ENCODE measurements at regions not wholly inside any gene's neighbourhood (a gene's known extent, or its start where the extent isn't known, plus 50 kb on each side); places are given as distances from the start of the nearest gene placed in this dataset.

DNA sequence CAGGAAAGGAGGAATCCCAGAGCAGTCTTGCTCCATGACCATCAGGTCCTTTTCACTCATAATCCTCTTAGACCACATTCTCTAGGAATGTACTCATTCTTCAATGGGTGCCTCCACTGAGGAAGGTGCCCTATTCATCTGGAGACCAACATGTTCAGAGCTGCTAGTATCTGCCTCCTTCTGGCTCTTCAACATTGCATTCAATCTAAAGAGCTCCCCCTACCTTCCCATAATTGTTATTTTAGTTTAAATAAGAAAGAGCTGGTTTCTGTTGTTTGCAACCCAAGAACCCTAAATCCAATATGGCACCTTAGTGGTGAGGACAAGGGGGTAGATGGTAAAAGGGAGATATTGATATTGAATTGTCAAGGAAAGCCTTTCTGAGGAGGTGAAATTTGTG lies 67.6 kb downstream of the SCN11A start:
- no peak overlapping the region for H3K27ac Mint-ChIP-seq
- no peaks in the 10 kb centered on the region for H3K4me1 Mint-ChIP-seq
- H3K27me3 Mint-ChIP-seq = peaks cover 14% of the 10 kb centered on the region
- ChIA-PET POLR2A (no interaction called here), CTCF (interaction anchor here (1.1 kb wide), 1 partner anchor 16 kb away, joined by 4 read pairs; no protein-coding TSS in a partner anchor)
- no peak overlapping the region for H3K4me3 Mint-ChIP-seq
- DNase-seq = no peak
- H3K9me3 Mint-ChIP-seq = no peaks in the 10 kb centered on the region
- H3K36me3 Mint-ChIP-seq (ENCODE audit: low read depth) = no peaks in the 10 kb centered on the region

DNA sequence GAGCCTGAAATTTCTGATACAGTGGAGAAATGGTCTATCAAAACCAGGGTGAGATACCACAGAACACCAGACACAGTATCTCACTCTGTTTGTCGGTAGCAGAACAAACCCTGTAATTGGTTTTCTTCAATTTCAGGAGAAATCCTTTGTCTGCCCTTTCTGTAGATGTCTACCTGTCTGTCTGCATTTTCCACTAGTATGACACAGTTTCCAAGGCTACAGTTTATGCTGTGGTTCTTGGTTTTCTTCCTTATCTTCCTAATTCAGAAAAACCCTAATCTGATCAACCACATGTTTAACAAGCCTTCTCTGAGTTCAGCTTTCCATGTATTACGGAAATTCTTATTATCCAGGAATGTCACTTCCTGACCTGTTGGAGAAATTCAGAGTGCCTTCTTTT lies 70.8 kb downstream of the SCN11A start:
- POLR2A ChIA-PET = no interaction called here
- H3K4me1 Mint-ChIP-seq = no peaks in the 10 kb centered on the region

DNA sequence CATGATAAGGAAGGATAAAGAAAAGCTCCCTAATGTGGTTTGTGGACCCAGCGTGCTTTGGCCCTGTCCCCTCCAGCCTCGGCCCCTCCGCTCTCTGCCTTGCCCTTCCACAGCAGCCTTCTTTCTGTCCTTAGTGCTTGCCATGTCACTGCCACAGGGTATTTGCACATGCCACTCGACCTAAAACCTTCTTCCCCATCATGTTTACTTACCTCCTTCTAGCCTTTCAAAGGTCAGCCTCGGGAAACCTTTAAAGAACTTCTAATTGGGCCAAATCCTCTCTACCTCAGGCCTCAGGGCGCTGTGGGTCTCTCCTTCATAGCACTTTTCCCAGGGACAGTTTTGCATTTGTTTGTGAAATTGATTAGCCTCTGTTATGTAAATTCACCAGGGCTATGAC lies 73.0 kb downstream of the SCN11A start:
- ChIA-PET CTCF (no interaction called here), POLR2A (no interaction called here)
- DNase-seq = no peak
- Mint-ChIP-seq H3K4me3 (no peak overlapping the region), H3K4me1 (no peaks in the 10 kb centered on the region), H3K27ac (no peak overlapping the region), H3K27me3 (peaks cover 13% of the 10 kb centered on the region), H3K9me3 (no peaks in the 10 kb centered on the region), H3K36me3 (ENCODE audit: low read depth) (no peaks in the 10 kb centered on the region)

More for the DNA sequence above, 70.8 kb downstream of the SCN11A start:
- Mint-ChIP-seq H3K9me3 (no peaks in the 10 kb centered on the region), H3K27me3 (peaks cover 18% of the 10 kb centered on the region), H3K27ac (no peak overlapping the region), H3K36me3 (ENCODE audit: low read depth) (no peaks in the 10 kb centered on the region), H3K4me3 (no peak overlapping the region)
- CTCF ChIA-PET = no interaction called here
- DNase-seq = no peak

DNA sequence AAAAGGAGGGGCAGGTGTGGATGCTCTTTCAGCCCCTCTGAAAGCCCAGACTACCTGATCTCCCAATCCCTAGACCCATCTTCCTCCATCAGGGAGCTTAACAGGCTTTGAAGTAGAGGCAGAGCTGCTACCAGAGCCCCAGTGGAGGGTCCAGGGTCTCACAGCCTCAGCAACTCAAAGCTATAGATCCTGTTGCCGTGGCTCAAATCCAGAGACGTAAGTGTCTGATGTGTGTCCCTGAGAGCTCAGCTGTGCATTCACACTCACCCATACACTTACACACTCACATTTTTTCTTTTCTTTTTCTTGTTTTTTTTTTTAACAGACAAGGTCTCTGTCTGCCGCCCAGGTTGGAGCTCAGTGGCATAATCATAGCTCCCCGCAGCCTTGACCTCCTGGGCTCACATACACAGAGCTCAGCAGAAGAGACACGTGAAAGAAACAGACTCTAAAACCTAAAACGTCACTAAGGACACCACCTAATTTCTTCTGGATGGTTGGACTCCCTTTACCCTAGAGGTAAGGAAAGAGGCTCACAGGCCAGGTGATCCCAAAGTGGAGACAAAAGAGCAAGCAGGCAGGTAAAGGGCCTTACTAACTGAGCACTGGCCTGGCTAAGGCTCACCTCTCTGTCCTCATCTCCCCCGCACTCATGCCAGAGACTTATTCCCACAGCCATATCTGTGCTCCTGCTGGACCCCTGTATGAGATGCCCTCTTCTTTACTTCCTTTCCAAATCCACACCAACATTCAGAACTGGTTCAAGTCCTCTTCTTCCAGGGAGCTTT lies 80.7 kb downstream of the SCN11A start:
- POLR2A ChIA-PET = no interaction called here
- Mint-ChIP-seq H3K4me3 (no peak overlapping the region), H3K4me1 (no peaks in the 10 kb centered on the region), H3K36me3 (ENCODE audit: low read depth) (no peaks in the 10 kb centered on the region), H3K27ac (no peak overlapping the region), H3K27me3 (peaks cover 9% of the 10 kb centered on the region), H3K9me3 (no peaks in the 10 kb centered on the region)
- CTCF ChIA-PET = interaction anchor here (2.9 kb wide), 1 partner anchor 29 kb away, joined by 11 read pairs; no protein-coding TSS in a partner anchor
- DNase-seq = no peak

DNA sequence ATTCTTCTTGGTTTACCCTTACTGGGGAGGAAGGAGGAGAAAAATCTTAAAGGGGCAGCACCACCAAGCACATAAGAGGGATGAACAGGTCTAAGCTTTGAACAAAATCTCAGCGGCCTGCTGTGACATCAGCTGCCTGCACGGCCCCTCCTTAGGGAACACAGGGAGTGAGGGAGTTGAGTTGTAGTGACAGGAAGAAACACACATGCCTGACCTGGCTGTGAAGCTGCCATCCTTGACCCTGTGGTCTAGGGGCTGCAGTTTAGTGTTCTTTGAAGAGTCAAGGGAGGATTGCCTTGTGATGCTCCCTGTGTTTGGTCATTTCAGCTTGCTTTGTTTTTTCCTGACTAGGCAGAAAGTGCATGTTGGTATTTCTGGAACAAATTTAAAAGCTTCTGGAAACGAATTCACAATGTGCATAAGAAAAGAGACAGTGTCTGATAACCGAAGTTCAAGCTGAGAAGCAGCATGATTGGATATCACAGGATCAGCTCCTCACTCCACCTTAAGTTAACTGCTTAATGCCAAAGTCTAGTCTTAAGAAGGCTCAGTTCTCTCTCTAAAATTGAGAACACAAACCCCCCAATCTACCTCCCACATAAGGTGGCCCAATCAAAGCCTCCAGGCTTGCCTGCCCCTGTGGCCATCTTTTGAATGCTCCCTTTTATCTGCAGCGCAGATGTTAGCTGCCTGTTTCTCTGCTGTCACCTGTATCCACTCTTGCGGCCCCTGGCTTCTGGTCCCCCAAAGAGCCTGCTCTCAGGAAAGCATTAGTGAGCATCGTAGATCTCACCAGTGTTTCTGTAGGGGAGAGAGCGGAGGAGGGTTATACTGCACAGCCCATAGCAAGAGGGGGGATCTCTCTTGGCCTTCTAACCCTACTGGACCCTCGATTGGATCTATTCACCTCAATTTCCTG lies 82.2 kb downstream of the SCN11A start:
- peaks cover 7% of the 10 kb centered on the region for H3K27me3 Mint-ChIP-seq
- no peaks in the 10 kb centered on the region for H3K36me3 Mint-ChIP-seq (ENCODE audit: low read depth)
- no peak overlapping the region for H3K27ac Mint-ChIP-seq
- CTCF ChIA-PET = interaction anchor here (2.9 kb wide), 1 partner anchor 31 kb away, joined by 11 read pairs; no protein-coding TSS in a partner anchor
- H3K4me3 Mint-ChIP-seq = no peak overlapping the region
- no peak for DNase-seq
- H3K4me1 Mint-ChIP-seq = no peaks in the 10 kb centered on the region
- POLR2A ChIA-PET = no interaction called here
- H3K9me3 Mint-ChIP-seq = no peaks in the 10 kb centered on the region

DNA sequence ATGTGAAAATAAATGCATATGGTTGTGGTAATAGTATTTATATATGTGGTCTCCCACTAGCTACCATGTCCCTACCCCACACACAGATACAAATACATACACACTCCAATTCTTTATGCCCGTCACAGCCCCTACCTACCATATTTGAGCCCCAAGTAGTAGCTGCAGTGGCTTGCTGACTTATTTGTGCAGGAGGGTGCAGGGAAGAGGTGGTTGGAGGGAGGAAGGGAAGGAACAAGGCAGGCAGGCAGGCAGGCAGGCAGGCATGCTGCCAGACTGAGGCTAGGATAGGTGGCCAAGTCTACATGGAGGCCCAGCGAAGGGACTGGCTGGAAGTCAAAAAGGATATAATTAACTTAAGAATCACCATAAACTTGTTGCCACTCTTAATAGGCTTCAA lies 82.9 kb downstream of the SCN11A start:
- Mint-ChIP-seq H3K36me3 (ENCODE audit: low read depth) (no peaks in the 10 kb centered on the region), H3K27ac (no peak overlapping the region), H3K9me3 (no peaks in the 10 kb centered on the region), H3K4me1 (no peaks in the 10 kb centered on the region), H3K4me3 (no peak overlapping the region), H3K27me3 (peaks cover 7% of the 10 kb centered on the region)
- DNase-seq = no peak
- ChIA-PET CTCF (no interaction called here), POLR2A (no interaction called here)

DNA sequence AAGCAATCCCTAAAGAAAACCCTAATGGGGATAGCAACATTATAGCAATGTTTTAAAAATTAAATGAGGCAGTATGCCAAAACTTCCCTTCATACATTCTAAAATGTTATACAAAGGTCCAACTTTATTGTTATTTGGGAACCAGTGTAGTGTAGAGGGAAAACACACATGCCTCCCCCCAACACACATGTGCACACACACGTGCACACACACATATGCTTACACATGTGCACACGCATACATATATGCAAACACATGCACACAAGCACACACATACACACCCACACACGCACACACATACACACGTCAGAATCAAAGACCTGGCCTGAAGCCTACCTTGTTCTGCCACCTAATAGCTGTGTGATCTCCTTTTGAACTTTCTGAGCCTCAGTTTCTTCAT lies 83.3 kb downstream of the SCN11A start:
- Mint-ChIP-seq H3K4me1 (no peaks in the 10 kb centered on the region), H3K9me3 (no peaks in the 10 kb centered on the region), H3K4me3 (no peak overlapping the region), H3K27me3 (peaks cover 7% of the 10 kb centered on the region), H3K36me3 (ENCODE audit: low read depth) (no peaks in the 10 kb centered on the region), H3K27ac (no peak overlapping the region)
- CTCF ChIA-PET = interaction anchor here (1.2 kb wide), 1 partner anchor 32 kb away, joined by 5 read pairs; no protein-coding TSS in a partner anchor
- no peak for DNase-seq
- POLR2A ChIA-PET = no interaction called here

DNA sequence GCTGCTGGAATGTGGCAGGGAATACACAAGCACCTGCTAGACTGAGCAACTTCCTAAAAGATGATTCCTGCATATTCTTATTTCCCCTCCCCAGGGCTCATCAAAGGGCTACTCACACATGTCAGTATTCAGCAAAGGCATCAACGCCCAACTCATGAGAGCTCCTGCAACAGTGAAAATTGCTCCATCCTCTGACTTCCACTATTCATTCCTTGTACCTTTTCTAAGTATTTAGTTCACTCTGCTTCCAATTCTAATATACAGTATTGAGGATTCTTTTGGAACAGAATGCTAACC lies 84.1 kb downstream of the SCN11A start:
- H3K9me3 Mint-ChIP-seq = no peaks in the 10 kb centered on the region
- no peaks in the 10 kb centered on the region for H3K4me1 Mint-ChIP-seq
- POLR2A ChIA-PET = no interaction called here
- H3K27me3 Mint-ChIP-seq = peaks cover 8% of the 10 kb centered on the region
- no peak for DNase-seq
- CTCF ChIA-PET = interaction anchor here (1.2 kb wide), 1 partner anchor 32 kb away, joined by 5 read pairs; no protein-coding TSS in a partner anchor
- H3K27ac Mint-ChIP-seq = no peak overlapping the region
- H3K4me3 Mint-ChIP-seq = no peak overlapping the region
- no peaks in the 10 kb centered on the region for H3K36me3 Mint-ChIP-seq (ENCODE audit: low read depth)

DNA sequence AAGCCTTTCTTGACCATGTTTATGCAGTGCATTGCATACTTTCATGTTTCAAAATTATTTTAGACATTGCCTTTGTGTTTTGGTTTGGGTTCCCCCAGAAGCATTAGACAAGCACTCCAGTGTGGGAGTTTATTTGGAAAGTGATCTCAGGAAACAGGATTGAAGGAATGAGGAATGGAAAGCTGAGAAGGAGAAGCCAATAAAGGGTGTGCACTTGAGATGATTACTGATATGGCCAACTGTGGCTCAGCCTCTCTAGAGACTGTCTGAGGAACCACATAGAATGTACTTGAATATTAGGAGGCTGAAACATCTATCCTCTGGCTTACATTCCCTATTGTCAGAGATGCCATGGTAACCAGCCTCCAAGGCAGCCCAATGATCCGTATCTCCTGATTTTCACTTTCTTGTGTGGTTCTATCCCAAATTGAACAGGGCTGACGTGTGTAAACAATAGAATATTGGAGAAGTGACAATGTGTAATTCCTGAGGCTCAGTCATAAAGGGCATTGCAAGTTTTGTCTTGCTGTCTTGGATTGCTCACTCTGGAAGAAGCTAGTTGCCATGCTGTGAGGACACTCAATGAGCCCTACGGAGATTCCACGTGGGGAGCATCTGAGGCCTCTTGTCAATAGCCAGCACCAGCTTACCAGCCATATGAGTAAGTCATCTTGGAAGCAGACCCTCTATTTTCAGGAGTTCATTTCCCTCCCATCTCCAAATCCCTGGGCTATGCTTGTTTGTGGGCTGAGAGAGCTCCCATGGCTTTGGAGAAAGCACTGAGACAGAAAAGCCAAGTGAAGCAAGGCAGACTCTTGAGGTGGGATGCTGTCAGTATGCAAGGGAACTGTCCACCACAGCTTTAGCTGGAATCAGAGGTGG lies 84.7 kb downstream of the SCN11A start:
- Mint-ChIP-seq H3K4me1 (no peaks in the 10 kb centered on the region), H3K27ac (no peak overlapping the region), H3K27me3 (peaks cover 7% of the 10 kb centered on the region), H3K36me3 (ENCODE audit: low read depth) (no peaks in the 10 kb centered on the region), H3K9me3 (no peaks in the 10 kb centered on the region), H3K4me3 (no peak overlapping the region)
- POLR2A ChIA-PET = no interaction called here
- CTCF ChIA-PET = interaction anchor here (1.2 kb wide), 1 partner anchor 33 kb away, joined by 5 read pairs; no protein-coding TSS in a partner anchor
- no peak for DNase-seq

DNA sequence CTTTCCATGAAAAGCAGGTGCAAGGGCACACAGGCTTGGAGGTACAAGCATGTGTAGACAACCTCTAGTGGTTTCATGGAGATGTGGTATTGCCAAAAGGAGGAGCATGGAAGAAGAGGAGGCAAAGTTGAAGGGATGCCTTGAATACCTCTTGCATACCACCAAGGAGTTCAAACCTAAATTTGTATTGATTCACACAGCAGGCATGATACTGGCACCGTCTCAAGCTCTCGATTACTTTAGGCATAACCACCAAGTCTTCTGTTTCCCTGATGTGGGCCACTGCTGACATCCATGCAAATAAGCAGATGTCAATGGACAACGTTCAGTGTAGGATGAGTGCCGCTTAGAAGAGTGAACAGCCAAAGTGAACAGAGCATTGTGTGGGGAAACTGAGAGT lies 87.1 kb downstream of the SCN11A start:
- H3K27me3 Mint-ChIP-seq = peaks cover 7% of the 10 kb centered on the region
- ChIA-PET CTCF (no interaction called here), POLR2A (no interaction called here)
- no peak overlapping the region for H3K4me3 Mint-ChIP-seq
- DNase-seq = no peak
- no peaks in the 10 kb centered on the region for H3K36me3 Mint-ChIP-seq (ENCODE audit: low read depth)
- no peaks in the 10 kb centered on the region for H3K9me3 Mint-ChIP-seq
- H3K27ac Mint-ChIP-seq = no peak overlapping the region
- no peaks in the 10 kb centered on the region for H3K4me1 Mint-ChIP-seq

DNA sequence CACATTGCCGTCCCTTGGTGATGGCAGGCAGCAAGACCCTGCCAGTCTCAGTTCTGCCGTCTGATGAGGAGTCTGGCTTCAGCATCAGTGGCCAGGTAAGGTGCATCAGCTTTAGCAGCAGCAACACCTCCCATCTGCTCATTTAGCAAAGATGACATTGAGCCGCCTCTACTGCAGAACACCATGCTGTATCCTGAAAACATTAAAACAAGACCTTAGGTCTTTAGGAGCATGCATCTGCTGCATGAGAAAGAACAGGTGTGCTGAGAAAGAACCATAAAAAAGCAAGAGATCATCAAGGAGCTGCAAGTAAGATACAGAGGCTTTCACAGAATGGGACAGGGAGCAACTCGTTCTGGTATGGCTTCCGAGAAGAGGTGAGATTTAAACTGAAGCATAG lies 87.5 kb downstream of the SCN11A start:
- no peaks in the 10 kb centered on the region for H3K4me1 Mint-ChIP-seq
- no peak overlapping the region for H3K4me3 Mint-ChIP-seq
- H3K9me3 Mint-ChIP-seq = no peaks in the 10 kb centered on the region
- no peak overlapping the region for H3K27ac Mint-ChIP-seq
- CTCF ChIA-PET = no interaction called here
- peaks cover 7% of the 10 kb centered on the region for H3K27me3 Mint-ChIP-seq
- no peak for DNase-seq
- POLR2A ChIA-PET = no interaction called here
- H3K36me3 Mint-ChIP-seq (ENCODE audit: low read depth) = no peaks in the 10 kb centered on the region

DNA sequence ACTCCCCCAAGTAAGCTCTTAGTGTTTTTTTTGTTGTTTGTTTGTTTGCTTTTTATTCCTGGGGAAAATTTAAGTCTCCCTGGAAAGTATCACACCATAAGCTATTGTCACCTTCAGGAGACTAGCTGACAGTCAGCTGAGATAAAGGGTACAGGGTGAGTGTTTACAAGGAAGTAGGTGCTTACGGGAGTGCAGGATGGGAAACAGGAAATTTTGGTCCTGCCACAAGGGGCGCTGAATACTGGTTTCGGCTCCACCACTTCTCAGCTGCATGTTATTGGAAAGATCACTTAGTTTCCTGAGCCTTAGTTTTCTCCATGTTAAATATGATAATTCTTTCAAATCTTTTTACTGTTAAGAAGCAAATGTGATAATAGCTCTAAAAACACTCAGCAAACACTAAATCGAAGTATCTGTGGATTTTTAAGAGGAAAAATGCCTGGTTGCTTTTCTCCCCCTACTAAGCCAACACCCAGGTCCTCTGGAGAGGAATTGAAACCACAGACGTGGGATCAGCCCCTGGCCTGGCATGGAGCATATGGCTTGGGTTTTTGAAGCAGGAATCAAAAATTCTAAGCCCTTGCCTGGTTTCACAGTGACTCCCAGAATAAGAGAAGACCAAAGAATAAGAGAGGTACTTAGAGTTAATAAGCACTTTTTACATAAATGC lies 90.7 kb downstream of the SCN11A start:
- Mint-ChIP-seq H3K4me3 (no peak overlapping the region), H3K4me1 (no peaks in the 10 kb centered on the region), H3K27ac (no peak overlapping the region), H3K9me3 (no peaks in the 10 kb centered on the region), H3K27me3 (peaks cover 5% of the 10 kb centered on the region), H3K36me3 (ENCODE audit: low read depth) (no peaks in the 10 kb centered on the region)
- ChIA-PET CTCF (interaction anchor here (1.1 to 1.6 kb wide), 2 partner anchors 16 to 39 kb away, joined by 4 to 5 read pairs; no protein-coding TSS in a partner anchor), POLR2A (no interaction called here)
- DNase-seq = peak; percentile 23

Measured in activated CD4-positive, alpha-beta memory T cell treated with anti-CD3 and anti-CD28 coated beads, Interleukin-2, amount 10 ng/mL, durations not matched to agents 7 days and 5 days (primary cell).